ENCODE measurements at regions not wholly inside any gene's neighbourhood (a gene's known extent, or its start where the extent isn't known, plus 50 kb on each side); places are given as distances from the start of the nearest gene placed in this dataset.

DNA sequence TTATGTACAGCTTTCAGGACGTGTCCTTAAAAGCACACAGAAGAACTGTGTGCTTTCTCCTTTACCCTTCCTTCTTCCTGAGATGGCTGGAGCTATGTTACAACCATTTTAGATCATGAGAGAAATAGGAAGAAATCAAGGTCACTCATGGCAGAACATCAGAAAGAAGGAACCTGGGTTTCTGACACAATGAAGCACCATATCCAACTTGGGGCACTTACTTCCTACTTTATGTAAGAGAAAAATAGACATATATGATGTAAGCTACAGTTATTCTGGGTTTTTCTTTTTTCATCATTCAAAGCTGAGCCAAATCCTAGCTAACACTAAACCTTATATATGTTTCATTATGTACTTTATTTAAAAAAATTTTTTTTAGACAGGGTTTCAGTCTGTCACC is 79.5 kb downstream of the FAM161A start:
- Mint-ChIP-seq H3K36me3 (ENCODE audit: low read depth) (no peaks in the 10 kb centered on the region), H3K4me1 (ENCODE audit: low read depth) (no peaks in the 10 kb centered on the region), H3K4me3 (no peak overlapping the region), H3K27ac (no peak overlapping the region), H3K27me3 (peaks cover 16% of the 10 kb centered on the region), H3K9me3 (no peaks in the 10 kb centered on the region)

DNA sequence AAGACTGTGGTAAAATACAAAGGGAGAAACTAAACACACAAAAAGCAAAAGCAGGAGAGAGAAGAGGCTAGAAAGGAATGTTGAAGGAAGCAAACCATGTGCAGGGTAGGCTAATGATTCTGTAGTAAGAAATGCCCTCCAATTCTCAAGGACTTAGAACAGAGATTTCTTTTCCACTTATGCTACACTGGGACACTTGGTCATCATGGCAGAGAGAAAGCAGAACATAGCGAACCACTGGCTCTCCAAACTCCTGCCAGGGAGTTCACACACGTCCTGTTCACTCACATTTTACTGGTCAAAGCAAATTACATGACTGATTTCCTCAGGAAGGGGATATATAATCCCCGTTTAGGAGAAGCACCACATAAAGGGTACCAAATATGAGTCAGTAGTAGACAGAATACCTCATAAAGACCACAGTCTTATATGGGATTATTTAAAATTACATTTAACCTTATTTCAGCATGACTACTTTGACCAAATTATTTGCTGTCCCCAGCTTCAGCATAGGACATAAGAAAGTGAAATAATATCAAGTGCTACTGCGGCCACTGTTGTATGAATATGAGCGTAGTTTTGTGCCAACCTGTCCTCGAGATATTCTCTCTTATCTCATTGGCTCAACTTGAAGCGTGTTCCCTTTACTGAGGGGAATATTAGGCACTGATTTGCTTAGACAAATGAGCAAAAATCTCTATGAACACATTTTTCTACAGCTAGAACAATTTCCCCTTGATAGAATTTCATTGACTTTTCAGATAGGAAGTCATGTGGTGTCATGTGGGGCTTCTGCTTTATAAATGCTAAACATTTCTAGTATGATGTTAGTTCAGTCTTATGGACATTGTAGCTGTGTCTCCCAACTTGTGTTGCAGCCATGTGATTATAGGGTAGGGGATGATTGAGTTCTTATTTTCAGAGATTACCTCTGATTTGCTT is 81.7 kb downstream of the FAM161A start:
- no peaks in the 10 kb centered on the region for H3K4me1 Mint-ChIP-seq (ENCODE audit: low read depth)
- H3K4me3 Mint-ChIP-seq: no peak overlapping the region

GRCh38 chr2:61770746-61771145 is 83.1 kb downstream of the FAM161A start:
- H3K9me3 Mint-ChIP-seq: no peaks in the 10 kb centered on the region
- H3K4me1 Mint-ChIP-seq (ENCODE audit: low read depth): no peaks in the 10 kb centered on the region

More for the DNA sequence above, 81.7 kb downstream of the FAM161A start:
- Mint-ChIP-seq H3K27me3 (peaks cover 10% of the 10 kb centered on the region), H3K27ac (no peak overlapping the region), H3K36me3 (ENCODE audit: low read depth) (no peaks in the 10 kb centered on the region), H3K9me3 (no peaks in the 10 kb centered on the region)

GRCh38 chr2:61770298-61770697 is 83.6 kb downstream of the FAM161A start:
- no peaks in the 10 kb centered on the region for H3K36me3 Mint-ChIP-seq (ENCODE audit: low read depth)
- H3K27me3 Mint-ChIP-seq: peaks cover 7% of the 10 kb centered on the region
- no peak overlapping the region for H3K4me3 Mint-ChIP-seq
- no peak overlapping the region for H3K27ac Mint-ChIP-seq
- no peaks in the 10 kb centered on the region for H3K4me1 Mint-ChIP-seq (ENCODE audit: low read depth)
- H3K9me3 Mint-ChIP-seq: no peaks in the 10 kb centered on the region

More at GRCh38 chr2:61770746-61771145, 83.1 kb downstream of the FAM161A start:
- H3K27ac Mint-ChIP-seq: no peak overlapping the region
- peaks cover 10% of the 10 kb centered on the region for H3K27me3 Mint-ChIP-seq
- H3K36me3 Mint-ChIP-seq (ENCODE audit: low read depth): no peaks in the 10 kb centered on the region
- no peak overlapping the region for H3K4me3 Mint-ChIP-seq

DNA sequence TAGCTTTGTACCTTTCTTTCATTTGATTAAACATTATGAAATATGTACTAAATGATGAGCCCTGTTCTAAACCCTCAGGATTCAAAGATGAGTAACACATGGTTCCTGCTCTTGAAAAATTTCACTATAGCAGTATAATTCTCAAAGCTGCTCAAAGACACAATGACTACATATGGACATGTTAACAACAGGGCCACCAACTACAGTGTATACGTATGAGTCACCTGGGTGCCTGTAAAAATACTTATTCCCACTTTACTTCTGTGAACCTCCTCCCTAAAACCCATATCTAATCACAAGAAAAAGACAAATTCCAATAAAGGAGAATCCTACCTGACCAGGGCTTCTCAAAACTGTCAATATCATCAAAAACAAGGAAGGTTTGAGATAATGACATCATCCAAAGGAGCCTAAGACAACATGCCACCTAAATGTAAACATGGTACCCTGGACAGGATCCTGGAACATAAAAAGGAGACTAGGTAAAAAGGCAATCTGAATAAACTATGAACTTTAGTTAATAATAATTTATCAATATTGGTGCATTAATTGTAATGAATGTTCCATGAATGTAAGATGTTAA is 84.7 kb downstream of the FAM161A start:
- Mint-ChIP-seq H3K27ac (no peak overlapping the region), H3K4me1 (ENCODE audit: low read depth) (peaks cover 6% of the 10 kb centered on the region), H3K9me3 (no peaks in the 10 kb centered on the region), H3K36me3 (ENCODE audit: low read depth) (no peaks in the 10 kb centered on the region), H3K27me3 (peaks cover 7% of the 10 kb centered on the region), H3K4me3 (no peak overlapping the region)

DNA sequence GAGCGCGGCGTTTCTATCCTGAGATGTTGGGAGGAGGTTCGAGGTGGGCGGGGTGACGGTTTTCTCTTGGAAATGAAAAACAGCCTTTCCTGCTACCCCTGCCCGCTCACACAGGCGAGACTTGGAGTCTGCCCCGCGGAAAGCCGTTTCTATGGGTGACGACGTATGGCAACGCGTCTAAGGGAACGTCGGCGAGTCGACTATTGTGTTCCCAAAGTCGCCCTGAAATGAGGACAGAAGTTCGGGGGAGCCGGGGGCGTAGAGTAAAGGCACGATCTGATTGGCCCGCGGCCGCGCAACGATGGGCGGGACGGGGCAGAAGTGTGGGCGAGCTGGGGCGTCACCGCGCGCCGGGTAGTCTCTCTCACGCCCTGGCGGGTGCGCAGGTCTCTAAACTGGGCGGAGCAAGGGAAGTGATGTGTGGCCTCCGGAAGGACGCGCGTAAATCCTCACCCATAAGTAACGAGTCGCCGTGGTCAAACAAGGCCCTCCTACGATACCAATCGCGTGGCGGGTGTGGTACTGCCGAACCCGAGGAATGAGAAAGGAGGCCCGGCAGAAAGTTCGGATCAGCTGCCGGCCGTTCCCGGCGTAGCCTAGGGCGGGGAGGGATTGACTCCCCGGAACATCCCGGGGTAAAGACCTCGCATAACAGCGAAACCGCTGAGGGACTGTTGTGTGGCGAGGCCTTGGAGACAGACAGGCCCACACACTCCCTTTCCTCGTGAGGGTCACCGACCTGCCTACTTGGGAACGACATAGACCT is 89.6 kb downstream of the FAM161A start:
- Mint-ChIP-seq H3K4me3 (peak overlapping the region; percentile 94), H3K36me3 (ENCODE audit: low read depth) (no peaks in the 10 kb centered on the region), H3K4me1 (ENCODE audit: low read depth) (peaks cover 27% of the 10 kb centered on the region), H3K27me3 (no peaks in the 10 kb centered on the region), H3K27ac (peak overlapping the region; percentile 96), H3K9me3 (no peaks in the 10 kb centered on the region)

DNA sequence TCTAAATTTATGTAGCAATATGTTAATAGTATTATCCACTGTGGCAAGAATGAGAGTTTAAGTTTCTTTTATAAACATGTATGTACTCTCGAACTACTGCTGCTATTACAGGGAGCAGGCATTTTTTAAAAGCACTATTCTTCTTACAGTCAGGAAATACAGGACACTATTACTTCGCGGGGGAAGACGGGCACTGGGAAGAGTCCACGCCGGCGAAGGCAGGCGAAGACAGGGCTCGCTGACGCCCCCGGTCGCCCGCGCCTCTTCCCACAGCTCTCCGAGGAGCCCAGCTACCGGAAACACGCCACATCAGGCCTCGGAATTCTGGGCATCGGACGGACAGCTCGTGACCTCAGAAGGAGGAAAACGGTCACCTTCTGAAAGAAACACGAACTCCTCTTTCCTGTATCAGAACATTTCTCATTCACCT is 90.2 kb downstream of the FAM161A start:
- Mint-ChIP-seq H3K36me3 (ENCODE audit: low read depth) (no peaks in the 10 kb centered on the region), H3K9me3 (no peaks in the 10 kb centered on the region), H3K4me3 (peak overlapping the region; percentile 94), H3K27me3 (no peaks in the 10 kb centered on the region), H3K4me1 (ENCODE audit: low read depth) (peaks cover 31% of the 10 kb centered on the region), H3K27ac (peak overlapping the region; percentile 96)

DNA sequence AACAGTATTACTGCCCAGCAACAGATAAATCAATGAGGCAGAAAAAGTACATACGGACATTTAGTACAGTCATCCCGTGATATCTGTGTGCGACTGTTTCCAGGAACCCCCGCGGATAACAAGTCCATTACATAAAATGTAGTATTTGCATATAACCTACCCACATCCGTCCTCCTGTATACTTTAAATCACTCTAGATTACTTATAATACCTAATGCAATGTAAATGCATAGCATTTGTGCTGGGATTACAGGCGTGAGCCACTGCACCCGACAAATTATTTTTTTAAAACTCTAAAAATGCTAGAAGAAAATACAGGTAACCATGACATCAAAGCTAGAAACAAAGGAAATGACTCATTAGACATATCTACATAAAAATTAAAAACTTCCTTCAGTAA is 91.6 kb downstream of the FAM161A start:
- no peaks in the 10 kb centered on the region for H3K9me3 Mint-ChIP-seq
- no peaks in the 10 kb centered on the region for H3K36me3 Mint-ChIP-seq (ENCODE audit: low read depth)
- H3K27ac Mint-ChIP-seq: no peak overlapping the region
- H3K27me3 Mint-ChIP-seq: no peaks in the 10 kb centered on the region
- peaks cover 36% of the 10 kb centered on the region for H3K4me1 Mint-ChIP-seq (ENCODE audit: low read depth)
- H3K4me3 Mint-ChIP-seq: peak overlapping the region; percentile 49

GRCh38 chr2:61759718-61760117 is 94.1 kb downstream of the FAM161A start:
- no peaks in the 10 kb centered on the region for H3K9me3 Mint-ChIP-seq
- H3K4me3 Mint-ChIP-seq: no peak overlapping the region
- peaks cover 35% of the 10 kb centered on the region for H3K4me1 Mint-ChIP-seq (ENCODE audit: low read depth)
- H3K27me3 Mint-ChIP-seq: no peaks in the 10 kb centered on the region
- H3K27ac Mint-ChIP-seq: no peak overlapping the region
- no peaks in the 10 kb centered on the region for H3K36me3 Mint-ChIP-seq (ENCODE audit: low read depth)

DNA sequence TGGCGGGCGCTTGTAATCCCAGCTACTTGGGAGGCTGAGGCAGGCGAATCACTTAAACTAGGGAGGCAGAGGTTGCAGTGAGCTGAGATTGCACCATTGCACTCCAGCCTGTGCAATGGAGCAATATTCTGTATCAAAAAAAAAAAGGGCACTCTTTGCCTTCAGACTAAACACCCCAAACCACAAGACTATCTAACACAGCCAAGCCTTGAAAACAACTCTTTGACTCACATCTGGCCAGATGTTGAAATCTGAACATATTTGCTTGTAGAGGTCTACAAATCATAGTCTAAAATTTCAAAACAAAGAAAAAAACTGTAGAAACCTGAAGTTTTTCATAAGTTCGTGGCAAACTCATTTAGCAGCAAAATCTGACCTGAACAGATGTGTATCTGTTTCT is 94.9 kb downstream of the FAM161A start:
- Mint-ChIP-seq H3K4me1 (ENCODE audit: low read depth) (peaks cover 30% of the 10 kb centered on the region), H3K9me3 (no peaks in the 10 kb centered on the region)

DNA sequence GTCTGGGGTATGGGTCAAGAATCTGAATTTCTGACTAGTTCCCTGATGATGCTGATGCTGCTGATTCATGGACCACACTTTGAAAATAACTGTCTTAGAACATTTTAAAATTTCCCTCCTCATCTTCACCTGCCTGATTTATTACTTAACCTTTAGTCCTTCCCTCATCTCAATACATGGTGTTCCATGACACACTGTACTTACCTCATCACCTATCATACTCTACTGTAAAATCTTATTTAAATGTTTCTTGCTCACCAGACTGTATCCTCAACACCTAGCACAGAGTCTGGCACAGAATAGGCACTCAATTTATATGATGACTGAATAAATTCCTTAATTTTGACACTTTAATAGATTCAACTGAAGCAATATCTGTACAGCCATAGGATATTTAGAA is 95.7 kb downstream of the FAM161A start:
- Mint-ChIP-seq H3K4me3 (no peak overlapping the region), H3K36me3 (ENCODE audit: low read depth) (no peaks in the 10 kb centered on the region), H3K27ac (no peak overlapping the region), H3K27me3 (no peaks in the 10 kb centered on the region), H3K4me1 (ENCODE audit: low read depth) (peaks cover 26% of the 10 kb centered on the region), H3K9me3 (peaks cover 5% of the 10 kb centered on the region)

More for the DNA sequence above, 94.9 kb downstream of the FAM161A start:
- H3K27ac Mint-ChIP-seq: peak overlapping the region; percentile 55
- no peaks in the 10 kb centered on the region for H3K27me3 Mint-ChIP-seq
- no peaks in the 10 kb centered on the region for H3K36me3 Mint-ChIP-seq (ENCODE audit: low read depth)
- no peak overlapping the region for H3K4me3 Mint-ChIP-seq

- Mint-ChIP-seq H3K4me1 (ENCODE audit: low read depth) (peaks cover 5% of the 10 kb centered on the region), H3K9me3 (peaks cover 6% of the 10 kb centered on the region)
Measured at GRCh38 chr2:61753512-61753911, 100.3 kb downstream of the FAM161A start.

GRCh38 chr2:61750624-61751023 is 103.2 kb downstream of the FAM161A start:
- peaks cover 6% of the 10 kb centered on the region for H3K9me3 Mint-ChIP-seq
- no peak overlapping the region for H3K27ac Mint-ChIP-seq
- no peaks in the 10 kb centered on the region for H3K4me1 Mint-ChIP-seq (ENCODE audit: low read depth)
- no peak overlapping the region for H3K4me3 Mint-ChIP-seq
- no peaks in the 10 kb centered on the region for H3K36me3 Mint-ChIP-seq (ENCODE audit: low read depth)
- H3K27me3 Mint-ChIP-seq: no peaks in the 10 kb centered on the region

More at GRCh38 chr2:61753512-61753911, 100.3 kb downstream of the FAM161A start:
- Mint-ChIP-seq H3K27me3 (no peaks in the 10 kb centered on the region), H3K36me3 (ENCODE audit: low read depth) (no peaks in the 10 kb centered on the region), H3K27ac (no peak overlapping the region), H3K4me3 (no peak overlapping the region)

- H3K9me3 Mint-ChIP-seq: no peaks in the 10 kb centered on the region
- no peak overlapping the region for H3K27ac Mint-ChIP-seq
- no peaks in the 10 kb centered on the region for H3K4me1 Mint-ChIP-seq (ENCODE audit: low read depth)
- no peaks in the 10 kb centered on the region for H3K36me3 Mint-ChIP-seq (ENCODE audit: low read depth)
- no peak overlapping the region for H3K4me3 Mint-ChIP-seq
- H3K27me3 Mint-ChIP-seq: no peaks in the 10 kb centered on the region
Measured at GRCh38 chr2:61742955-61743354, 110.9 kb downstream of the FAM161A start.

- Mint-ChIP-seq H3K27me3 (peaks cover 3% of the 10 kb centered on the region), H3K9me3 (no peaks in the 10 kb centered on the region), H3K27ac (no peak overlapping the region), H3K36me3 (ENCODE audit: low read depth) (no peaks in the 10 kb centered on the region), H3K4me3 (no peak overlapping the region), H3K4me1 (ENCODE audit: low read depth) (no peaks in the 10 kb centered on the region)
Measured at GRCh38 chr2:61737841-61738240, 116.0 kb downstream of the FAM161A start.
